ENCODE measurements at regions not wholly inside any gene's neighbourhood (a gene's known extent, or its start where the extent isn't known, plus 50 kb on each side); places are given as distances from the start of the nearest gene placed in this dataset.

- Histone ChIP-seq H3K36me3 (ENCODE audit: low read depth) (no peaks in the 10 kb centered on the region), H3K4me1 (ENCODE audit: insufficient read depth, poor library complexity, severe bottlenecking) (no peaks in the 10 kb centered on the region), H3K4me3 (ENCODE audit: severe bottlenecking) (no peak overlapping the region), H3K27ac (ENCODE audit: poor library complexity, severe bottlenecking) (no peak overlapping the region), H3K9me3 (ENCODE audit: severe bottlenecking) (no peaks in the 10 kb centered on the region), H3K27me3 (ENCODE audit: insufficient read depth, poor library complexity, severe bottlenecking) (no peaks in the 10 kb centered on the region)
- ATAC-seq (ENCODE audit: low read depth), result no peak
- DNase-seq (ENCODE audit: low spot score), result no peak
- TF ChIP-seq CTCF (IDR thresholded peaks at IDR 0.05; ENCODE audit: poor library complexity, severe bottlenecking), result no peak
These were observed 122.8 kb downstream of the SYF2 start for GRCh38 chr1:25109531-25109951.

GRCh38 chr1:25107643-25108010, 124.7 kb downstream of the SYF2 start:
- no peak for ATAC-seq (ENCODE audit: low read depth)
- Histone ChIP-seq H3K4me3 (ENCODE audit: severe bottlenecking) (no peak overlapping the region), H3K27ac (ENCODE audit: poor library complexity, severe bottlenecking) (no peak overlapping the region), H3K9me3 (ENCODE audit: severe bottlenecking) (no peaks in the 10 kb centered on the region), H3K4me1 (ENCODE audit: insufficient read depth, poor library complexity, severe bottlenecking) (no peaks in the 10 kb centered on the region), H3K27me3 (ENCODE audit: insufficient read depth, poor library complexity, severe bottlenecking) (no peaks in the 10 kb centered on the region), H3K36me3 (ENCODE audit: low read depth) (no peaks in the 10 kb centered on the region)
- DNase-seq (ENCODE audit: low spot score), result no peak
- no peak for TF ChIP-seq CTCF (IDR thresholded peaks at IDR 0.05; ENCODE audit: poor library complexity, severe bottlenecking)

- no peaks in the 10 kb centered on the region for H3K27me3 ChIP-seq (ENCODE audit: insufficient read depth, poor library complexity, severe bottlenecking)
- H3K4me3 ChIP-seq (ENCODE audit: severe bottlenecking), result no peak overlapping the region
- no peaks in the 10 kb centered on the region for H3K4me1 ChIP-seq (ENCODE audit: insufficient read depth, poor library complexity, severe bottlenecking)
- DNase-seq (ENCODE audit: low spot score) (no peak), ATAC-seq (ENCODE audit: low read depth) (no peak)
- no peak overlapping the region for H3K27ac ChIP-seq (ENCODE audit: poor library complexity, severe bottlenecking)
- no peaks in the 10 kb centered on the region for H3K36me3 ChIP-seq (ENCODE audit: low read depth)
- H3K9me3 ChIP-seq (ENCODE audit: severe bottlenecking), result no peaks in the 10 kb centered on the region
- TF ChIP-seq CTCF (IDR thresholded peaks at IDR 0.05; ENCODE audit: poor library complexity, severe bottlenecking), result no peak
These were observed 125.2 kb downstream of the SYF2 start for GRCh38 chr1:25106976-25107642.

- Histone ChIP-seq H3K36me3 (ENCODE audit: low read depth) (no peaks in the 10 kb centered on the region), H3K4me1 (ENCODE audit: insufficient read depth, poor library complexity, severe bottlenecking) (no peaks in the 10 kb centered on the region), H3K4me3 (ENCODE audit: severe bottlenecking) (no peak overlapping the region), H3K27me3 (ENCODE audit: insufficient read depth, poor library complexity, severe bottlenecking) (no peaks in the 10 kb centered on the region), H3K27ac (ENCODE audit: poor library complexity, severe bottlenecking) (no peak overlapping the region), H3K9me3 (ENCODE audit: severe bottlenecking) (no peaks in the 10 kb centered on the region)
- no peak for ATAC-seq (ENCODE audit: low read depth)
- no peak for TF ChIP-seq CTCF (IDR thresholded peaks at IDR 0.05; ENCODE audit: poor library complexity, severe bottlenecking)
- DNase-seq (ENCODE audit: low spot score), result no peak
These were observed 126.0 kb downstream of the SYF2 start for GRCh38 chr1:25106352-25106751.

- Histone ChIP-seq H3K4me1 (ENCODE audit: insufficient read depth, poor library complexity, severe bottlenecking) (no peaks in the 10 kb centered on the region), H3K4me3 (ENCODE audit: severe bottlenecking) (no peak overlapping the region), H3K27me3 (ENCODE audit: insufficient read depth, poor library complexity, severe bottlenecking) (no peaks in the 10 kb centered on the region), H3K9me3 (ENCODE audit: severe bottlenecking) (no peaks in the 10 kb centered on the region), H3K36me3 (ENCODE audit: low read depth) (no peaks in the 10 kb centered on the region), H3K27ac (ENCODE audit: poor library complexity, severe bottlenecking) (no peak overlapping the region)
- no peak for DNase-seq (ENCODE audit: low spot score)
- ATAC-seq (ENCODE audit: low read depth), result no peak
- no peak for TF ChIP-seq CTCF (IDR thresholded peaks at IDR 0.05; ENCODE audit: poor library complexity, severe bottlenecking)
These were observed 126.5 kb downstream of the SYF2 start for GRCh38 chr1:25105836-25106235.

All from RWPE2 (cell line).